ENCODE measurements at regions not wholly inside any gene's neighbourhood (a gene's known extent, or its start where the extent isn't known, plus 50 kb on each side); places are given as distances from the start of the nearest gene placed in this dataset.
A peak's percentile ranks its signal among the peaks of the same experiment; 100 is the strongest.

DNA sequence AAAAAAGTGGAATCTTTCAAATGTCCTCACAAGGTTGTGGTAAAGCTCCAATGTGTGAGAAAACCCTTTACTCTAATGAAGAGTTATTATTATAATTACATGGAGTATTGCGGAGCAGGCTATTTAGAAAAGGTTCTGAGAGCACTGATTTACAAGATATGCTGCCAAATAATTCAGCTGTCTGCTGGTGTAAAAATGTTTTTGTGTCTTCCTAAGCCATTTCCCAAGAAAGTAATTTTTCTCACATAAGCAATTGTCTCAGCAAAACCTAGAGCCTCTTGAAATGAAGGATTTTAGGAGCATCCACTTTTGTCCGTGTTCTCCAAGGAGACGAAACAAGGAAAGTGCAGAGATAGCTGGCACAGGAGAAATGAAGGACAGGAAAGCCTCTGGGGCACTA is 229.6 kb upstream of the STARD13 start:
- H3K27ac ChIP-seq: no peak overlapping the region
- no peak for TF ChIP-seq ZFX (IDR thresholded peaks at IDR 0.05)
- TF ChIP-seq, protein P1, sequence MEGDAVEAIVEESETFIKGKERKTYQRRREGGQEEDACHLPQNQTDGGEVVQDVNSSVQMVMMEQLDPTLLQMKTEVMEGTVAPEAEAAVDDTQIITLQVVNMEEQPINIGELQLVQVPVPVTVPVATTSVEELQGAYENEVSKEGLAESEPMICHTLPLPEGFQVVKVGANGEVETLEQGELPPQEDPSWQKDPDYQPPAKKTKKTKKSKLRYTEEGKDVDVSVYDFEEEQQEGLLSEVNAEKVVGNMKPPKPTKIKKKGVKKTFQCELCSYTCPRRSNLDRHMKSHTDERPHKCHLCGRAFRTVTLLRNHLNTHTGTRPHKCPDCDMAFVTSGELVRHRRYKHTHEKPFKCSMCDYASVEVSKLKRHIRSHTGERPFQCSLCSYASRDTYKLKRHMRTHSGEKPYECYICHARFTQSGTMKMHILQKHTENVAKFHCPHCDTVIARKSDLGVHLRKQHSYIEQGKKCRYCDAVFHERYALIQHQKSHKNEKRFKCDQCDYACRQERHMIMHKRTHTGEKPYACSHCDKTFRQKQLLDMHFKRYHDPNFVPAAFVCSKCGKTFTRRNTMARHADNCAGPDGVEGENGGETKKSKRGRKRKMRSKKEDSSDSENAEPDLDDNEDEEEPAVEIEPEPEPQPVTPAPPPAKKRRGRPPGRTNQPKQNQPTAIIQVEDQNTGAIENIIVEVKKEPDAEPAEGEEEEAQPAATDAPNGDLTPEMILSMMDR (conservative IDR thresholded peaks at IDR 0.05): no peak

DNA sequence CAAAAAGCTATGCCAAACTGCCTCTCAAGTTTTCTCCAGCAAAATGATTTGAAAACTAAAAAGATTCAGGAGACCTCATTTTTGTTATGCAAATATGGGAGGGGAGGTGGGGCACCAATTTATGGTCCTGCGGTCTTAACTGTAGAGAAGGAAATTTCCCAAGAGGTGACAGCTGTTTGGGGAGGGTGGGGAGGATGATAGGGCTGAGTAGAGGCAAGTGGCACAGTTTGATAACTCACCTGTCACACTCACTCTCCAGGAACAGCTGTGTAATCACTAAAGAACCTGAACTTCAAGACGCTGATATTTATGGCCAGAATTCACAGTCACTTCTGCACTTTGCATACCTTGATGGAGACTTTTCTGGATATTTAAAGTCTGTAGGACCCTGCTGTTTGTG is 232.9 kb upstream of the STARD13 start:
- TF ChIP-seq, protein P1 (conservative IDR thresholded peaks at IDR 0.05): no peak
- TF ChIP-seq ZFX (IDR thresholded peaks at IDR 0.05): 0 out of 2 replicates have a peak, but pooled peaks have one; percentile 3
- no peak overlapping the region for H3K27ac ChIP-seq

DNA sequence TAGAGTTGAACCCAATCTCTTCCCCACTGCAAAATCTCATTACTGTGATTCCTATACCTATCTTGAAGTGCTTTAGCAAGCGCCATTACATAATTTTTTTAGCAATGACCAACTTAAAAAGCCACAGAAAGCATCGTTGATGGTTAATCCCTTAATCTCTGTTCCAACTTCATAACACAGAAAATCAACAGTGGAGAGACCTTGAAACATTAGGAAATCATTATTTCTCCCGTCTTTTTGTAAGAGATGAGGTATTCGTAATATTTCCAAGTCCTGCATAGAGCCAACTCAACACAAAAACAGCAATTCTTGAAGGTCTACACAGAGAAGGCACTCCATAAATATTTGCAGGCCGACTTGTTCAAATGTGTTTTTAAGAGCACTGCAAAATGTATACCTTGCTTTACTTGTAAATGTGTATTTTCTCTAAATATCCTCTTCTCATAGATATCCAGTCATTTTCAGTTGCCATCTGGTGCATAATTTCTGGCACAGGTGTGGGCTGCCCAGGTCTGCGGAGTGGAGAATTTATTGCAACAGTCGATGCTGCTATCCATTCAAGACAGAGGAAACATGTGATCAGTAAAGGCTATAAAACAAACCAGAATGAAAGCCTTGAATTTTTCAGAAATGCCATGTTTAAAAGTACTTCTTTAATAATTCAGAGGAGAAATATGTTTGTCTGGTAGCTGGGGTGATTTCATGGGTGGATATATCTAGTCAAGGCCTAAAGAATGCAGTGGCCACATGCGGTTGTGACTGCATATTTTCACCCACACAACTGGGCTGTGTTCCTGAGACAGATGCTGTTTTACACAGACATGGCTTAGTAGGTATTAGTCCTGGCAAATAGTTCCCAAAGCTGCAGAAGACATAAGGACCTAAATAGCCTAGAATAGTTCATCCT is 234.3 kb upstream of the STARD13 start:
- no peak for TF ChIP-seq ZFX (IDR thresholded peaks at IDR 0.05)
- TF ChIP-seq, protein P1 (conservative IDR thresholded peaks at IDR 0.05): no peak
- H3K27ac ChIP-seq: no peak overlapping the region

GRCh38 chr13:33520468-33520839 is 234.9 kb upstream of the STARD13 start:
- H3K27ac ChIP-seq: no peak overlapping the region
- TF ChIP-seq ZFX (IDR thresholded peaks at IDR 0.05): no peak
- TF ChIP-seq, protein P1 (conservative IDR thresholded peaks at IDR 0.05): no peak

DNA sequence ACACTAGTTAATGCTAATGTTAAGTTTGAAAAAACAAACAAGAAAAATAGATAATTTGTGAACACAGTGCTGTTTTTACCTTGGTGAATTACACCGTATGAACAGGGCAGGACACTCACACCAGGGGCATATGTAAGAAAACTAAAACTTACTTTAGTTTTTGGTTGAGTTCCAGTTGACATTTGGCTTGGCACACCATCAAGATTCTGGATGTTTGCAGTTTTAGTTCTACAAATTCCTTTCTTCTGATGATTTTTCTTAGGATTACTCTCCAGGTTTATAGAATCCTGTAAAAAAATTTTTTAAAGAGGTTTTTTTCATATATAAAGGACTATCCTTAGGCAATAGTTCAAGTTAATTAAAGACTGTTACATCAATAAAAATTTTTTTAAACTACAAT is 238.5 kb upstream of the STARD13 start:
- no peak overlapping the region for H3K27ac ChIP-seq
- TF ChIP-seq ZFX (IDR thresholded peaks at IDR 0.05): no peak
- TF ChIP-seq, protein P1 (conservative IDR thresholded peaks at IDR 0.05): no peak

GRCh38 chr13:33525763-33526162 is 240.2 kb upstream of the STARD13 start:
- TF ChIP-seq, protein P1 (conservative IDR thresholded peaks at IDR 0.05): no peak
- no peak for TF ChIP-seq ZFX (IDR thresholded peaks at IDR 0.05)
- no peak overlapping the region for H3K27ac ChIP-seq

DNA sequence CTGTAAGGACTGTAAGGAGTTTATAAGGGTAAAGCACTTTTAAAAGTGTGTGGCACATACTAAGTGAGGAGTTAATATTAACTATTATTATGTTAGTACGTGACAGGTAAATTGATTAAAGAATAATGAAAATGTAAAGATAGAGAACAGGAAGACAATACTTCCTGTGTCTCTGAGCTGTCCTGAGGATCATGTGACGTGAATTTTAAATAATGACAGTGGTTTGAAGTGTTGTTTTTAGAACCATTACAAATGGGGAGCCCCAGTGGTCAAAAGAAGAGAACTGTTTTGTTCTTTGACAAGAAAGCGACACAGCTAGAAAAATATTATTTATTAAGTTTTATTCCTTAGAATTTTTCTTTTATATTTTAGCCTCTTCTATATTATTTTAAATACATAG is 241.2 kb upstream of the STARD13 start:
- H3K27ac ChIP-seq: no peak overlapping the region
- TF ChIP-seq ZFX (IDR thresholded peaks at IDR 0.05): no peak
- TF ChIP-seq, protein P1 (conservative IDR thresholded peaks at IDR 0.05): 0 out of 2 replicates have a peak, but pooled peaks have one; percentile 3

Data from C4-2B (cell line).